ENCODE measurements at regions not wholly inside any gene's neighbourhood (a gene's known extent, or its start where the extent isn't known, plus 50 kb on each side); places are given as distances from the start of the nearest gene placed in this dataset.

GRCh38 chr9:86828631-86829030, 118.7 kb downstream of the GAS1 start:
- whole genome bisulfite sequencing, 3 donors = 85 to 89% (median 88%) methylated on average over 4 of the region's 4 CpGs

GRCh38 chr9:86827893-86828292, 119.4 kb downstream of the GAS1 start:
- H3K4me3 ChIP-seq = no peak overlapping the region
- no peak for DNase-seq
- intact Hi-C loops (cut with DNase I) = no loop called here
- H3K4me1 ChIP-seq = no peaks in the 10 kb centered on the region
- H3K27me3 ChIP-seq (ENCODE audit: insufficient read depth in 3 of 3, low read length in 2 of 3) = peaks cover 0 to 2% (median 0%) of the 10 kb centered on the region in 3 donors
- 59 to 83% (median 79%) methylated on average over 1 of the region's 1 CpG for WGBS, 3 donors
- no peaks in the 10 kb centered on the region for H3K36me3 ChIP-seq (ENCODE audit: insufficient read depth in 1 of 2, low read depth in 1 of 2)
- TF ChIP-seq CTCF (IDR thresholded peaks at IDR 0.05) = no peak
- no peak overlapping the region for H3K27ac ChIP-seq
- no peak for ATAC-seq
- H3K9me3 ChIP-seq = no peaks in the 10 kb centered on the region

More at GRCh38 chr9:86828631-86829030, 118.7 kb downstream of the GAS1 start:
- no peaks in the 10 kb centered on the region for H3K27me3 ChIP-seq (ENCODE audit: insufficient read depth in 3 of 3, low read length in 2 of 3)
- H3K9me3 ChIP-seq = no peaks in the 10 kb centered on the region
- H3K4me1 ChIP-seq = no peaks in the 10 kb centered on the region
- H3K27ac ChIP-seq = no peak overlapping the region
- ATAC-seq (no peak), DNase-seq (no peak)
- TF ChIP-seq CTCF (IDR thresholded peaks at IDR 0.05) = no peak
- no peak overlapping the region for H3K4me3 ChIP-seq
- intact Hi-C loops (cut with DNase I) = no loop called here
- H3K36me3 ChIP-seq (ENCODE audit: insufficient read depth in 1 of 2, low read depth in 1 of 2) = no peaks in the 10 kb centered on the region

- Histone ChIP-seq H3K4me1 (no peaks in the 10 kb centered on the region), H3K36me3 (ENCODE audit: insufficient read depth in 1 of 2, low read depth in 1 of 2) (no peaks in the 10 kb centered on the region), H3K9me3 (no peaks in the 10 kb centered on the region), H3K4me3 (no peak overlapping the region), H3K27ac (no peak overlapping the region), H3K27me3 (ENCODE audit: insufficient read depth in 3 of 3, low read length in 2 of 3) (peaks cover 0 to 2% (median 0%) of the 10 kb centered on the region in 3 donors)
- WGBS, 3 donors = 84 to 100% (median 99%) methylated on average over 2 of the region's 2 CpGs
- intact Hi-C loops (cut with DNase I) = no loop called here
- ATAC-seq (no peak), DNase-seq (no peak)
- no peak for TF ChIP-seq CTCF (IDR thresholded peaks at IDR 0.05)
These were observed 122.0 kb downstream of the GAS1 start for GRCh38 chr9:86825299-86825698.

- Histone ChIP-seq H3K4me1 (no peaks in the 10 kb centered on the region), H3K27me3 (ENCODE audit: insufficient read depth in 3 of 3, low read length in 2 of 3) (peaks cover 0 to 2% (median 0%) of the 10 kb centered on the region in 3 donors), H3K27ac (no peak overlapping the region), H3K9me3 (no peaks in the 10 kb centered on the region), H3K4me3 (no peak overlapping the region), H3K36me3 (ENCODE audit: insufficient read depth in 1 of 2, low read depth in 1 of 2) (no peaks in the 10 kb centered on the region)
- DNase-seq = peak in 1 of 2 donors; percentile 19
- 34 to 43% (median 39%) methylated on average over 6 of the region's 6 CpGs for WGBS, 3 donors
- no peak for ATAC-seq
- intact Hi-C loops (cut with DNase I) = no loop called here
- TF ChIP-seq CTCF (IDR thresholded peaks at IDR 0.05) = no peak
These were observed 125.1 kb downstream of the GAS1 start for GRCh38 chr9:86822006-86822801.
